AG09319 (cell line): ENCODE measurements at regions not wholly inside any gene's neighbourhood (a gene's known extent, or its start where the extent isn't known, plus 50 kb on each side); places are given as distances from the start of the nearest gene placed in this dataset.

ENCODE experiments used
- DNase-seq: peaks from one replicate; pipeline ENCODE4 v3.0.0-alpha.2; 2010; ENCODE audit warnings: low read depth; ENCODE audit errors: extremely low read depth
- CTCF ChIP-seq: IDR thresholded peaks from 2 replicates; pipeline ENCODE4 v1.5.1; 2011; ENCODE audit warnings: low read depth, mild to moderate bottlenecking, inconsistent platforms, low read length, moderate library complexity

DNA sequence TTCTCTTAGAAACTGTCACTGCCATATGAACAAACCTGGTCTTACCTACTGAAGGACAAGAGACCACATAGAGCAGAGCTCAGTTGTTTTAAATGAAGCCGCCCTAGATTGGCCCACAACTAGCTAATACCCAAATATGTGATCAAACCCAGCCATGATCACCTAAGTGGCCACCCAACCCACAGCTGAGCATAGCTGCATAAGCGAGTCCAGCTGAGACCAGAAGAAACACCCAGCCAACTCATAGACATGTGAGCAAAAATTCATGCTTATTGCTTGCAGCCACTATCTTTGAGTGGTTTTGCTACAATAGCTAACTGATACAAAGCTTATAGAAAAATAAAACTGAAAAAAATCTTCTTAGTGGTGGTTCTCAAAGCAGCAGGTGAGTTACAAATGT is 124.3 kb upstream of the CPNE4 start:
- DNase-seq, result no peak
- no peak for TF ChIP-seq CTCF

- no peak for DNase-seq
Measured at GRCh38 chr3:132160198-132160597, 125.4 kb upstream of the CPNE4 start.

GRCh38 chr3:132161608-132162007 is 126.8 kb upstream of the CPNE4 start:
- no peak for TF ChIP-seq CTCF
- no peak for DNase-seq

More at GRCh38 chr3:132160198-132160597, 125.4 kb upstream of the CPNE4 start:
- no peak for TF ChIP-seq CTCF

GRCh38 chr3:132164469-132165092 is 129.8 kb upstream of the CPNE4 start:
- TF ChIP-seq CTCF, result no peak
- DNase-seq, result no peak

DNA sequence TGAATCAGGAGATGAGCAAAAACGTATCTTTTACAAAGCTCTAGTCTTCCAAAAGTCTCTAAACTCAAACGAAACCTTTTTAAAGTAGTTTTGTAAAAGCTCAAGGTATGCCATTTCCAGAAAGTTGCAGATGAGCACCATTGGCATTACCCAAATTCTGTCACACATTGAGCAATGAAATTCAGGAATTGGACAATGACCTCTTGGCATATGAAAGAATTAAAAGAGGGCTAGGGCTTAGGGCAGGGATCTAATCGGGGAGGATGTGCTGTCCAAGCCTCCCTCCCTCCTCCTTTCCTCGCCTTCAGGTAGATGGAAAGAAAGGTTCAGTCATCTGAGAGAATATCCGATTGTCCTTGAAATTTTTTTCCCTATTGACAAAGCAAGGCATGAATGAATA is 133.1 kb upstream of the CPNE4 start:
- DNase-seq, result no peak

GRCh38 chr3:132174500-132174899 is 139.7 kb upstream of the CPNE4 start:
- TF ChIP-seq CTCF, result no peak
- DNase-seq, result no peak

More for the DNA sequence above, 133.1 kb upstream of the CPNE4 start:
- no peak for TF ChIP-seq CTCF

GRCh38 chr3:132180337-132180791 is 136.8 kb upstream of the ACP3 start:
- DNase-seq, result peak; percentile 32
- TF ChIP-seq CTCF, result peak; percentile 54
